GM19240 (cell line): ENCODE measurements at regions not wholly inside any gene's neighbourhood (a gene's known extent, or its start where the extent isn't known, plus 50 kb on each side); places are given as distances from the start of the nearest gene placed in this dataset.
"Not testable (repeated sequence)": the region's sequence is repeated elsewhere in the genome, so short reads cannot be mapped to it uniquely, and the experiment has no call there.

Source experiments
- DNase-seq: peaks from one replicate; pipeline ENCODE4 v3.0.0; 2011; ENCODE audit warnings: low spot score; ENCODE audit not compliant: insufficient read length

DNA sequence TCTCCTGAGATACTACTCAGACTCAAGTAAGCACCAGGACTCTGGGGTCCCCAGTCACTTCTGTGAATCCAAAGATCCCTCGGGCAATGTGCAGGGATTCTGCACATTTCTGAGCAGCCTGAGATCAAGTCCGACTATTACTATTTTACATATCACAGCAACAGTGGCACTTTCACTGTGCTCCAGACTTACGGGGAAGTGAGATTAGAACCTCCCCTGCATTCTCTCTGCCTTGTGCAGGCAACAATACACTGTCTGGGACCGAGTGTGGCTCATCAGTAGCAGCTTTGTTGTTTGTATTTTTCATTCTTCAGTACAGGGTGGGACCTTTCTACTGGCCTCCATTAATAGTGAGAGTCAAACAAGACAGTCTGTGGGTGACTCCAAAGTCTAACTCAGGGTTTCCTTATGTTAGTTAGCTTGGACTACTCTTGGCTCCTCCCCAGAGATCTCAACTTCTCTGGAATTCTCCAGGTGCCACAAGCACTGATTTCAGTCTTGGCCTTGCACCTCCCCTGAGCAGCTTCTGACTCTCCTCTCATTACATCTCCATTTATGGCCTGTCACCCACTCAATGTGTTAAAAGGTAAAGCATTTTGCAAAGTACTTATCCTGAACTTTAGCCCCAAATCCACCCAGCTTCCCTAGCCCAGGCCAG lies 76.2 kb upstream of the TOP3B start:
- DNase-seq = no peak

DNA sequence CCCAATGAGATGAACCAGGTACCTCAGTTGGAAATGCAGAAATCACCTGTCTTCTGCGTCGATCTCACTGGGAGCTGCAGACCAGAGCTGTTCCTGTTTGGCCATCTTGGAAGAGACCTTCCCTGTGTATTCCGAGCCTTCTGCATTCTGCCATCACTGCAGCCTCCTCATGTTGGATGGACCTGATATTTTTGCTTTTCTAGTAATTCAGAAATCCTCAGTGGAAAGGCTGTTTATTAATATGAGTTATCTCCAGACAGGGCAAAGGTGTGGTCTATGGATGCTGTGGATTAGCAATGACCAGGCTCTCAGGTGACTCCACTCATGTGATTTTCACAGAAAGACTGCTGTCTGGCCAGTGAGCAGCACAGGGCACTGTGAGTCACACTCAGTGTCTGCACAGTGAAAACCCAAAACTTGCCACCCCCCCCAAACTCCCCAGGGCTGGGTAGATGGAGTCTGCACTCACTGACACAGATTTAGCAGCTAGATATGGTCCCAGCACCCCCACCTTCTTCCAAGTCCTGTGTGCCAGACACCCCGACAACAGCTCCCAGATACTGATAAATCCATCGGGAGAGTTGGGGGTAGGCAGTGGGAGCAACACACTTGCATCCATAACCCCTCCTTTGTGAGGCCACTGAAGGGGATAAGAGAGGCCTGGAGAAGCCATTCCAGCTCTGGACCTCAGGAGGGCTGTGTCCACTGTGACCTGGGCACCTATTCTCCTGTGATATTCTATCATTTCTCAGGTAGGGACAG lies 75.2 kb upstream of the TOP3B start:
- DNase-seq = no peak

DNA sequence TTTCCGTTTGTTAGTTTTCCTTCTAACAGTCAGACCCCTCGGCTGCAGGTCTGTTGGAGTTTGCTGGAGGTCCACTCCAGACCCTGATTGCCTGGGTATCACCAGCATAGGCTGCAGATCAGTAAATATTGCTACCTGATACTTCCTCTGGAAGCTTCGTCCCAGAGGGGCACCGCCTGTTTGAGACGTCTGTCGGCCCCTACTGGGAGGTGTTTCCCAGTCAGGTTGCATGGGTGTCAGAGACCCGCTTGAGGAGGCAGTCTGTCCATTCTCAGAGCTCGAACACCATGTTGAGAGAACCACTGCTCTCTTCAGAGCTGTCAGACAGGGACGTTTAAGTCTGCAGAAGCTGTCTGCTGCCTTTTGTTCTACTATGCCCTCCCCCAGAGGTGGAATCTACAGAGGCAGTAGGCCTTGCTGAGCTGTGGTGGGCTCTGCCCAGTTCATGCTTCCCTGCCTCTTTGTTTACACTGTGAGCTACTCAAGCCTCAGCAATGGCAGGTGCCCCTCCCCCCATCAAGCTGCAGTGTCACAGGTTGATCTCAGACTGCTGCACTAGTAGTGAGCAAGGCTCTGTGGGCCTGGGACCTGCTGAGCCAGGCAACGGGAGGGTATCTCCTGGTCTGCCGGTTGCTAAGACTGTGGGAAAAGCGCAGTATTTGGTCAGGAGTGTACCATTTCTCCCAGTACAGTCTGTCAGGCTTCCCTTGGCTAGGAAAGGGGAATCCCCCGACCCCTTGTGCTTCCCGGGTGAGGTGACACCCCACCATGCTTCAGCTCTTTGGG lies 74.4 kb upstream of the TOP3B start:
- DNase-seq = not testable (repeated sequence)

DNA sequence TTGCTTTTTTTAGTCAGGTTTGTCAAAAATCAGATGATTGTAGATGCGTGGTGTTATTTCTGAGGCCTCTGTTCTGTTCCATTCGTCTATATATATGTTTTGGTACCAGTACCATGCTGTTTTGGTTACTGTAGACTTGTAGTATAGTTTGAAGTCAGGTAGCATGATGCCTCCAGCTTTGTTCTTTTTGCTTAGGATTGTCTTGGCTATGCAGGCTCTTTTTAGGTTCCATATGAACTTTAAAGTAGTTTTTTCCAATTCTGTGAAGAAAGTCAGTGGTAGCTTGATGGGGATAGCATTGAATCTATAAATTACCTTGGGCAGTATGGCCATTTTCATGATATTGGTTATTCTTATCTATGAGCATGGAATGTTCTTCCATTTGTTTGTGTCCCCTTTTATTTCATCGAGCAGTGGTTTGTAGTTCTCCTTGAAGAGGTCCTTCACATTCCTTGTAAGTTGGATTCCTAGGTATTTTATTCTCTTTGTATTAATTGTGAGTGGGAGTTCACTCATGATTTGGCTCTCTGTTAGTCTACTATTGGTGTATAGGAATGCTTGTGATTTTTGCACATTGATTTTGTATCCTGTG lies 70.1 kb upstream of the TOP3B start:
- not testable (repeated sequence) for DNase-seq

DNA sequence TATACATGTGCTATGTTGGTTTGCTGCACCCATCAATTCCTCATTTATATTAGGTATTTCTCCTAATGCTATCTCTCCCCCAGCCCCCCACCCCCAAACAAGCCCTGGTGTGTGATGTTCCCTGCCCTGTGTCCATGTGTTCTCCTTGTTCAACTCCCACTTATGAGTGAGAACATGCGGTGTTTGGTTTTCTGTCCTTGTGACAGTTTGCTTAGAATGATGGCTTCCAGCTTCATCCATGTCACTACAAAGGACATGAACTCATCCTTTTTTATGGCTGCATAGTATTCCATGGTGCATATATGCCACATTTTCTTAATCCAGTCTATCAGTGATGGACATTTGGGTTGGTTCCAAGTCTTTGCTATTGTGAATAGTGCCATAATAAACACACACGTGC lies 68.4 kb upstream of the TOP3B start:
- DNase-seq = not testable (repeated sequence)

DNA sequence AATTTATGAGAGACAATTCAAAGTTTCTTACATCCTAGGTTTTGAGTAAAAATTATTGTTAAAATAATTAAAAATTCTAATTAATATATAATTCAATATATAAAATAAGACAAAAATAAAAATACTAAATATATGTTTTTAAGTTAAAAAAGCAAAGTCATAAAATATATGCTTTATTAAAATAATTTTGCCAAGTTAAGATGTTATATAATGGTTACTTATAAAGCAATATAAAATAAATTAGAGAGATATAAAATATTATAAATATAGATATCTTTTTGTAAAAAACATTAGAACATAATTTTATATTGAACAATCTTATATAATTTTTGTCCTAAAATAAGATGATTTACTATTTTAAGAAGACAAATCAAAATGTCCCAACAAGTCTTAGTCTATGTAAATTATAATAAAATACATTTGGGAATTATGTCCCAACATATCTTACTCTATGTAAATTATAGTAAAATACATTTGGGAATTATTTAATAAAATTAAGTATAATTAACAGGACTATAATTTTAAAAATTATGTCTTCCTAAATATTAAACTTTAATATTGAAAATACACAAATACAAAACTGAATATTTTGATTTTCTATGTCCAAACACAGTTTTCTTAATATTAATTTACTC lies 67.7 kb upstream of the TOP3B start:
- DNase-seq = no peak

- DNase-seq = no peak
These were observed 67.1 kb upstream of the TOP3B start for GRCh38 chr22:22049684-22050083.

GRCh38 chr22:22048981-22049531 lies 66.5 kb upstream of the TOP3B start:
- DNase-seq = no peak

GRCh38 chr22:22048318-22048942 lies 65.8 kb upstream of the TOP3B start:
- no peak for DNase-seq

DNA sequence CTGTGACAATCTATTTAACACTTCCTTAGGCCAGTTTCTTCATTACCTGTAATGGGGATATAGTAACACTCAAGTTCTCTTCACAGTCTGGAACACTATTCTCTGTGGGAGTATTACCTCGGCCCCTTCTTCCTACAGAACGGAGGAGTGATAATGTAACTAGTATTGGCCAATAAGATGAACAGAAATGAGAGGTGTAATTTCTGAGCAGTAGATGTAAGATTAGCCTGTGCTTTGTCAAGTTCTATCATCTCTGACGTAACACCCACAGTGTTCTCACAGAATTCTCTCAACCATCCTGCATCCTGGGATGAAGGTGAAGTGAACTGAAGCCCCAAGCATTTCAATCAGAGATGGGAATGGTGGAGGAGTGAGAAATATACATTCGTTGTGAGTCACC lies 65.2 kb upstream of the TOP3B start:
- no peak for DNase-seq

DNA sequence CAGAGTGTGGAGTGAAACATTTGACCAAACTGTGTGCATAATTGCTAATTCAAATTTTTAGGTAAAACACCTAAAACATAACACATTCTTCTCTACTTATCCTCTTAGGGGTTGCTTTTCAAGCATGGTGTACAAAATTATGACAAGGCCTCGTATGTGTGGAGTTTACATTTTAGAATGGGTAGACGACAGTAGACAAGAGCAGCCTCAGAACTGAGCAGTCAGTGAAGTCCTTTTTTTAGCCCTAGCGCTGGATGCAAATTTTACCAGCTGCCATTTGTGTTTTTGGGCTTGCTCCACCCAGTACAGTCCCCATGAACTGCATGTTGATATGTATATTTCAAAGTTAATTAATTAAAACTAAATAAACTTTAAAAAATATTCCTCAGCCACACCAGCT lies 64.7 kb upstream of the TOP3B start:
- no peak for DNase-seq

DNA sequence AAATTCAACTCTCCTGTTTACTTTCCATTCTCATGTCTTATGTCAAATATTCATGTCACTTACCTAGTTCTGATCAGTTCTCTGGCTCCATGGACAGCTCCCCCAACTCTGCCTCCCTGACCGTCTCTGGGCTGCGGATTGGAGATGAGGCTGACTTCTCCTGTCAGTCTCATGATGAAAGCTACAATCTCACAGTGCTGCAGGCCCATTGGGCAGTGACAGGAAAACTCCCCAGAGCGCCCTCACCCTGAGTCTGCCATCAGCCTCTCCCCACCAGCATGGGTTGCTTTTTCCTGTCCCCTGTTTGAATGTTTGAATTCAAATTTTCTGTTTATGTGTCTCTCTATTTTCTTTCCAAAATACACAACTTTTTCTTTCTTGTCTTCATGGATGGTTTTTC lies 63.8 kb upstream of the TOP3B start:
- DNase-seq = no peak

GRCh38 chr22:22045571-22046335 lies 63.2 kb upstream of the TOP3B start:
- DNase-seq = no peak

DNA sequence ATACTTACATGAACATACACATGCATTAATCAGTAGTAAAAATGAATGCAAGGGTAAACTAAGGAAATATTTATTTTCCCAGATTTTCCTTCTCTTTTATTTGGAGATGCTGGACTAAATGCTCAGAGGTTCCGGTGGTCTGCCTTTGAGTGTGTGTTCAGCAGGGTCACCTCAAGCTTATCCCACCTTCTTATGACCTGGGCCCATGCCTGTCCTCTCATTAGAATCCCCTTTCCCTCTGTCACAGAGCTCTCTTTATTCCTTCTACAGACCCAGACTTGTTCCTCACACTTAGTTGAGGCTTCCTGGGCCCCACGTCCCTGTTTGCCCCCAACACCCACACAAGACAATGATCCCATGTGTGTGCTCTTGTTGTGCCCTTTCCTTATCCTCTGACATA lies 61.6 kb upstream of the TOP3B start:
- no peak for DNase-seq

- DNase-seq = no peak
These were observed 60.9 kb upstream of the TOP3B start for GRCh38 chr22:22043296-22044078.

GRCh38 chr22:22042599-22043295 lies 60.2 kb upstream of the TOP3B start:
- no peak for DNase-seq

GRCh38 chr22:22042009-22042408 lies 59.4 kb upstream of the TOP3B start:
- DNase-seq = no peak

DNA sequence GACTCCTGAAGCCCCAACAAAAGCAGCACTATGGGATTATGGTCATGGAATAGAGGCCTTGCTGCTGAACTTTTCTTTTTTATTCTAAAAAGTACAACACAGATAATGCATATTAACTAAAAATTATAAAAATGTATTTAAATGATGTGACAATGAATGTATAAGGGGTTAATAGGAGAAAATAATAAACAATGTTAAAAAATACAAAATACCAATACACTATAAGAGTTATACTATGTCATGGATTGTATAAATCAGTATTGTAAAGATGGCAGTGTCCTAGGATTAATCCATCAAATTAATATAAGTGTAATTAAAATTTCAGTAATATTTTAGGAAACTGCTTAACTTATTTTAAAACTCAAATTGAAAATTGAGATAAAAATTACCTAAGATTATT lies 58.3 kb upstream of the TOP3B start:
- no peak for DNase-seq

DNA sequence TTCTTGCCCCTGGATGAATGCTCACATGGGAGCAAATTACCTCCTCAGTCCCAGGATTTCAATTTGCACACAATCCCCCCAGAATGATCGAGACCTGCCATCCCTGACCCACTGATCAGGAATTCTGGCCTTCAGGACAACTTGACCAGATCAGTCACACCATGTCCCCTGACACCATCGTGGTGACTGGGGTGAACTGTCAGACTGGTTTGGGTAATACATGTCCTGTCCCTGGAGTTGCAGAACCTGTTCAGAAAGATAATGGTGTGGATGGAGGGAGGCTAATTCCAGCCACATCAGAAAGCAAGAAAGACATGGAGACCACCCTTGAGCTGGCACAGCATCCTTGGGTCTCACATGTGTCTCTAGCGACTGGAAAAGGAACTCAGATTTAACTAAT lies 57.9 kb upstream of the TOP3B start:
- DNase-seq = no peak
